ENCODE measurements at regions not wholly inside any gene's neighbourhood (a gene's known extent, or its start where the extent isn't known, plus 50 kb on each side); places are given as distances from the start of the nearest gene placed in this dataset.
A peak's percentile ranks its signal among the peaks of the same experiment; 100 is the strongest.
"Not testable (repeated sequence)": the region's sequence is repeated elsewhere in the genome, so short reads cannot be mapped to it uniquely, and the experiment has no call there.

GRCh38 chr10:55169493-55169892, 368.5 kb upstream of the PCDH15 start:
- no peak for DNase-seq
- Histone ChIP-seq H3K27ac (no peak overlapping the region), H3K4me1 (no peaks in the 10 kb centered on the region), H3K36me3 (no peaks in the 10 kb centered on the region), H3K27me3 (no peaks in the 10 kb centered on the region), H3K9me3 (replicated peaks) (no peaks in the 10 kb centered on the region), H3K4me3 (no peak overlapping the region)

DNA sequence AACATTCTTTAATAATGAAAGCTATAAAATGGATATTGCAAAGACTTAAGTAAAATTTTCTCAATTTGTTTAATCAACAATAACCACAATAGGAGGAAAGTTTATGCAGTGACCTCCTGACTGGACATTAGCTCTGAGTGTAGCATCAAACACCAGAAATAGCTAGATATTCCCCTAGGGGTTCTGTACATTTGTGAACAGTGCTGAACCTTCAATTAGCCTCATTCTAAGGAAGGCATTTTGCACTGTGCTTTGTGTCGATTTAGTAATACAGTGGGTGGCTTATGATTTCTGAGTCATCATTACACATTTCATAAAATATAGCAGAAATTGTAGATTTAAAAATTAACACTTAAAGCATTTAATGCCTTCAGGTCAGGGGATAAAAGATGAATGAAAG, 367.3 kb upstream of the PCDH15 start:
- H3K27ac ChIP-seq, result no peak overlapping the region
- H3K4me1 ChIP-seq, result no peaks in the 10 kb centered on the region
- H3K9me3 ChIP-seq (replicated peaks), result no peaks in the 10 kb centered on the region
- no peak overlapping the region for H3K4me3 ChIP-seq
- no peak for DNase-seq
- no peaks in the 10 kb centered on the region for H3K36me3 ChIP-seq
- no peaks in the 10 kb centered on the region for H3K27me3 ChIP-seq

DNA sequence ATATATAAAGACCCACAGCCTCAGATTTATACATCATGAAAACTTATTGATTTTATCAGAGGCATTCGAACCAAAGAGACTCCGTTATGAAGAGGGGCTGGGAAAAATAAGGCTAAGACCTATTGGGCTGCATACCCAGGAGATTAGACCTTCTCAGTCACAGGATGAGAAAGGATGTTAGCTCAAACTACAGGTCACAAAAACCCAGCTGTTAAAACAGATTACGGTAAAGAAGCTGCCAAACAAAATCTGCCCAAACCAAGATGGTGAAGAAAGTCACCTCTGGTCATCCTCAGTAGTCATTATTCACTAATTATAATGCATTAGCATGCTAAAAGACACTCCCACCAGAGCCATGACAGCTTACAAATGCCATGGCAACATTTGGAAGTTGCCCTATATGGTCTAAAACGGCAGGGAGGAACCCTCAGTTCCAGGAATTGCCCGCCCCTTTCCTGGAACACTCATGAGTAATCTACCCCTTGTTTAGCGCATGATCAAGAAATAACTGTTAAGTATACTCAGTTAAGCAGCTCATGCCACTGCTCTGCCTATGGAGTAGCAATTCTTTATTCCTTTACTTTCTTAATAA, 362.5 kb upstream of the PCDH15 start:
- no peaks in the 10 kb centered on the region for H3K36me3 ChIP-seq
- no peaks in the 10 kb centered on the region for H3K9me3 ChIP-seq (replicated peaks)
- H3K27ac ChIP-seq, result no peak overlapping the region
- H3K4me3 ChIP-seq, result no peak overlapping the region
- no peak for DNase-seq
- no peaks in the 10 kb centered on the region for H3K27me3 ChIP-seq
- no peaks in the 10 kb centered on the region for H3K4me1 ChIP-seq

DNA sequence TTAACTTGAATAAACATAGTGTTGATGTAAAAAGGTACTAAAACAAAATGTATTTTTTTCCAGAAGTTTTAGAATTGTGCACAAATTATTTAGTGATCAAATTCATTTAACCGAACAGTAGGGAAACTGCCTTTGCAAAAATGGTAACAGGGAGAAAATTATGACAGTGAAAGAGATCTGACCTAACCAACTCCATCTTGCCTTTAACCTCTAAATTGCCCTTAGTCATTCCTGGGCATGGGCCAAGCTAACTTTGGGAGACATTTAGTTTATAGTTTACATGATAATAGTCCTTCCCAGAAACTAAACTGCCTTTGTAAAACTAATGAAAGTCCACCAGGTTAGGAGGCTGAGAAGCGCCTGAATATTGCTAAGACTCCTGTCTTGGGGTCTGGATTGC, 361.3 kb upstream of the PCDH15 start:
- not testable (repeated sequence) for H3K4me1 ChIP-seq; H3K9me3 ChIP-seq (replicated peaks); H3K36me3 ChIP-seq; H3K27ac ChIP-seq; DNase-seq; H3K4me3 ChIP-seq; H3K27me3 ChIP-seq

- Histone ChIP-seq H3K4me3 (no peak overlapping the region), H3K9me3 (replicated peaks) (no peaks in the 10 kb centered on the region), H3K27me3 (no peaks in the 10 kb centered on the region), H3K27ac (no peak overlapping the region), H3K4me1 (no peaks in the 10 kb centered on the region), H3K36me3 (no peaks in the 10 kb centered on the region)
- no peak for DNase-seq
These were observed 359.7 kb upstream of the PCDH15 start for GRCh38 chr10:55160655-55161283.

DNA sequence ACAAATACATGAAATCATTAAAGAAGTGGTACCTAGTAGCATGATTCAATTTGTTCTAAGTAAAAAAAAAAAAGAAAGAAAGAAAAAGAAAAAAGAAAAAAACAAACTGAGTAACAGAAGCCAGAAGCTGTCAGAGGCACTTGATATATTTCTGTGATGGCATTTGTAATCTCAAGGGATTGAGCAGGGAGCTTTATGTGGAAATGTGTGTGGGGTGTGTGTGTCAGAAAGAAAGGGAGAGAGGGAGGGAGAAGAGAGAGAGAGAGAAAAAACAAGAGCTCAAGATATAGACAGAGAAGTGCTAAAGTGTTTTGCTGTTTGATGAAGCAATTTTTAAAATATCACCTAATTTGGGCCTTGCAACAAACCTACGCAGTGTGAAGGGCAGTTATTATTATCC, 357.6 kb upstream of the PCDH15 start:
- Histone ChIP-seq H3K36me3 (no peaks in the 10 kb centered on the region), H3K9me3 (replicated peaks) (no peaks in the 10 kb centered on the region), H3K4me1 (no peaks in the 10 kb centered on the region), H3K27ac (no peak overlapping the region), H3K27me3 (no peaks in the 10 kb centered on the region), H3K4me3 (no peak overlapping the region)
- DNase-seq, result no peak

GRCh38 chr10:55146032-55146431, 345.0 kb upstream of the PCDH15 start:
- Histone ChIP-seq H3K27me3 (no peaks in the 10 kb centered on the region), H3K36me3 (no peaks in the 10 kb centered on the region), H3K27ac (no peak overlapping the region), H3K4me3 (no peak overlapping the region), H3K9me3 (replicated peaks) (no peaks in the 10 kb centered on the region), H3K4me1 (no peaks in the 10 kb centered on the region)
- DNase-seq, result peak in 1 of 2 experiments; percentile 4

DNA sequence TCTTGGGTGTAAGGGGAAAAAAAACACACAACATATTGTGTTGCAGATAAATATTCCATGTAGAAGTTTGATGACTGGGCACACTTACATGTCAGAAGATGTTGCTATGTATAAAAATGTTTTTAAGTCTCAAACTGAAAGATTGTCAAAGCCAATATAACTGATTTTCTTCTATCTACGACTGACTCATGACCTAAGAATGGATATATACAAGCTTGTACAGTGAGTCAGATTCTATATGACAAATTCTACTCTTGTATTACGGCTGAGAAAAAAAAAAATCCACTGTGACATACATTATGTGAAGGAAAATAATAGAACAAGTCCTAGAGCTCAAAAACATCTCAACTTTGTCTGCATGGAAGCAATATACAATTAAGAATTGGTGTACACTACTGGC, 343.0 kb upstream of the PCDH15 start:
- DNase-seq, result no peak
- H3K9me3 ChIP-seq (replicated peaks), result no peaks in the 10 kb centered on the region
- no peak overlapping the region for H3K4me3 ChIP-seq
- H3K27ac ChIP-seq, result no peak overlapping the region
- H3K36me3 ChIP-seq, result no peaks in the 10 kb centered on the region
- no peaks in the 10 kb centered on the region for H3K27me3 ChIP-seq
- H3K4me1 ChIP-seq, result no peaks in the 10 kb centered on the region

DNA sequence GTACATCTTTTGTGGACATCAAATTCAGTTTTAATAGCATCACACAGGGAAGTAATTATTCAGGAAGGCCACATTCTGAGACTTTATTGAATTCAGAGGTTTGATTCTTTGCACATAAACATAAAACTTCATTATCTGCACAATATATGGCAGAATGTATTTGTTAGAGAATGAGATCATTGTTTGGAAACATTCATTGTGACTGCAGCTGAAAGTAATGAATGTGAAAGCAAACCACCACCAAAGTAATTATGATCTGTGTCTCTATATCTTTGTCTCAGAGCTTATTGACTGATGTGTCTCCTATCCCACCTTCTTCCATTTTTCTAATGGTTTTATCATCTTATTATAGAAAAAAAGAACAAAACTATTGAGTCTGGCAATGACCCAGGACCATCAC, 340.9 kb upstream of the PCDH15 start:
- H3K27me3 ChIP-seq, result no peaks in the 10 kb centered on the region
- H3K9me3 ChIP-seq (replicated peaks), result no peaks in the 10 kb centered on the region

DNA sequence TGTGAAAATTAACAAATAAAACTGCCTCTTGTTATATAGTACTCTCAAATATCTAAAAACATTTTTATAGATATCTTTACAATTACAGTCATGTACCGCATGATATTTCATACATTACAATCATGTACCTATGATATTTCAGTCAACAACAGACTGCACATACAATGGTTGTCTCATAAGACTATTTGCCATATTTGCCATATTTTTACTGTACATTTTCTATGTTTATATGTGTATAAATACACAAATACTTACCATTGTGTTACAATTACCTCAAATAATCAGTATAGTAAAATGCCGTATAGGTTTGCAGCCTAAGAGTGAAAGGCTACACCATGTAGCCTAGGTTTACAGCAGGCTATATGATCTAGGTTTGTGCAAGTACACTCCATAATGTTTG, 336.0 kb upstream of the PCDH15 start:
- H3K36me3 ChIP-seq, result no peaks in the 10 kb centered on the region
- H3K4me1 ChIP-seq, result no peaks in the 10 kb centered on the region
- no peaks in the 10 kb centered on the region for H3K9me3 ChIP-seq (replicated peaks)
- no peaks in the 10 kb centered on the region for H3K27me3 ChIP-seq
- DNase-seq, result no peak
- H3K27ac ChIP-seq, result no peak overlapping the region
- no peak overlapping the region for H3K4me3 ChIP-seq

More for the DNA sequence above, 340.9 kb upstream of the PCDH15 start:
- H3K36me3 ChIP-seq, result no peaks in the 10 kb centered on the region
- no peaks in the 10 kb centered on the region for H3K4me1 ChIP-seq
- H3K27ac ChIP-seq, result no peak overlapping the region
- no peak overlapping the region for H3K4me3 ChIP-seq
- DNase-seq, result no peak

- no peaks in the 10 kb centered on the region; the same call in 1 of the 2 replicates for H3K4me1 ChIP-seq
- H3K36me3 ChIP-seq, result no peaks in the 10 kb centered on the region
- H3K27me3 ChIP-seq, result no peaks in the 10 kb centered on the region
- H3K27ac ChIP-seq, result no peak overlapping the region
- no peaks in the 10 kb centered on the region for H3K9me3 ChIP-seq (replicated peaks)
- no peak for DNase-seq
- H3K4me3 ChIP-seq, result no peak overlapping the region
These were observed 303.7 kb upstream of the PCDH15 start for GRCh38 chr10:55104738-55105137.

DNA sequence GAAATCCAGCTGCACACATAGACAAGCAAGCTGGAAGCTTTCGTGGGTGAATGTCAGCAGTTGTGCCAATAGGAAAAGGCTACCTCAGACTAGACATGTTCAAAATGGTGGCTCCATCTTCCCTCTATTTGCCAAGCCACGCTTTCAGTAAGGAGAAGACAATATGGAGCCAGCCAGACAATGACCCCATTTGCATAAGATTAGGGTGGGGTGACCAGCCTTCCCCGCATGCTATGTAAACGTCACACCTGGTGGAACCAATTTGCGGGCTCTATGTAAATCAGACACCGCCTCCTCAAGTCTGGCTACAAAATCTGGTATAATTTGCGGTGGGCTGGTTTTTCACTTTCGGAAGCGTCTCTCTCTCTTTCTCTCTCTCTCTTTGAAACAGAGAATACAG, 297.4 kb upstream of the PCDH15 start:
- Histone ChIP-seq H3K4me1 (no peaks in the 10 kb centered on the region; the same call in 1 of the 2 replicates), H3K27ac (no peak overlapping the region), H3K9me3 (replicated peaks) (no peaks in the 10 kb centered on the region), H3K36me3 (no peaks in the 10 kb centered on the region), H3K27me3 (no peaks in the 10 kb centered on the region), H3K4me3 (no peak overlapping the region)
- DNase-seq, result no peak

- DNase-seq, result peak in 1 of 2 experiments; percentile 36
- Histone ChIP-seq H3K4me3 (no peak overlapping the region), H3K36me3 (no peaks in the 10 kb centered on the region), H3K9me3 (replicated peaks) (no peaks in the 10 kb centered on the region), H3K4me1 (no peaks in the 10 kb centered on the region), H3K27ac (no peak overlapping the region), H3K27me3 (no peaks in the 10 kb centered on the region)
These were observed 290.8 kb upstream of the PCDH15 start for GRCh38 chr10:55091691-55092328.

DNA sequence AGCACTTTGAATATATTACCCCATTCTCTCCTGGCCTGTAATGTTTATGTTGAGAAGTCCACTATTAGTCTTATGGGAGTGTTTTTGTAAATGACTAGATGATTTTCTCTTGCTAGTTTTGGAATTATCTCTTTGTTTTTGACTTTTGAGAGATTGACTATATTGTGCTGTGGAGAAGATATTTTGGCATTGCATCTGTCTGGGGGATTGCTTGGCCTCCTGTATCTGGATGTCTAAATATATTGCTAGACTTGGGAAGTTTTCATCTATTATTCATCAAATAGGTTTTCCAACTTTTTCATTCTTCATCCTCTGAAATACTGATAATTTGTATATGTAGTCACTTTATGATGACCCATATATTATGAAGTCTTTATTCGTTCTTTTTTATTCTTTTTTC, 277.1 kb upstream of the PCDH15 start:
- H3K4me3 ChIP-seq, result no peak overlapping the region
- H3K4me1 ChIP-seq, result no peaks in the 10 kb centered on the region
- H3K27ac ChIP-seq, result no peak overlapping the region
- H3K27me3 ChIP-seq, result no peaks in the 10 kb centered on the region
- no peaks in the 10 kb centered on the region for H3K36me3 ChIP-seq
- DNase-seq, result no peak
- H3K9me3 ChIP-seq (replicated peaks), result no peaks in the 10 kb centered on the region

DNA sequence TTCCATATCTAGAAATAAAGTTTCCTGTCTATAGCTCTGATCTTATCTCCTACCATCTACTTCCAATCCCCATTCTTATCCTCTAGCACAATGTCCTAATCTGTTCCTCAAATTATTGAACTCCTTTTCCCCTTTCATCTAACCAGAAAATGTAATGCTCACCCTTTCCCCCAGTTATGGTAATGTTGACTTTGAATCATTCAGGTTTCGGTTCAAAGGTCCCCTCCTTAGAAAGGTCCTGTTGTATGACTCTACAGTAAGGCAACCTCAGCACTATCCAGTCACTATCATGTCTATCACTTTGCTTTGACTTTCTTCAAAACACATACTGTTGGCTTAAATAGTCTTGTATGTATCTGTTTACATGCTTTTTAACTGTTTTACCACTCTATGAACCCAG, 264.2 kb upstream of the PCDH15 start:
- H3K9me3 ChIP-seq (replicated peaks), result no peaks in the 10 kb centered on the region
- no peaks in the 10 kb centered on the region for H3K36me3 ChIP-seq
- H3K27ac ChIP-seq, result no peak overlapping the region
- no peak for DNase-seq
- no peak overlapping the region for H3K4me3 ChIP-seq
- no peaks in the 10 kb centered on the region for H3K4me1 ChIP-seq
- no peaks in the 10 kb centered on the region for H3K27me3 ChIP-seq

DNA sequence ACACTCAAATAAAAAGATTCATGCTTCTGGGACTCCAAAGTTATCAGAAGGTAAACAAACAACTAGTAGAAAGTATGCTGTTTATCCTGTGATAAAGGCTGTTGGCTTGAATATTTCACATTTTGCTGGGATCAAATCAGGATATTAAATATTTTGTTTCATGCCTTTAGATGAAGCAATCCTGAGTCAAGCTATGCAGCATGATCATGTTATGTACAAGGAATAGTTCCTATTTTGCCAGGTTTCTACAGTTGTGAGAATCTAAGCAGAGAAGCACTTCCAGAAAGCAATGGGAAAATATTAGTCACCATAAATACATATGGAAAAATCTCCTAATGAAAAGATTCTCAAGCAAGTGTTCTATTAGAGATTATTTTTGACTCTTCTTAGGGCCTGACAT, 262.8 kb upstream of the PCDH15 start:
- no peaks in the 10 kb centered on the region for H3K4me1 ChIP-seq
- H3K27ac ChIP-seq, result no peak overlapping the region
- no peaks in the 10 kb centered on the region for H3K27me3 ChIP-seq
- no peaks in the 10 kb centered on the region for H3K9me3 ChIP-seq (replicated peaks)
- no peak overlapping the region for H3K4me3 ChIP-seq
- no peak for DNase-seq
- H3K36me3 ChIP-seq, result no peaks in the 10 kb centered on the region

Measured in SJCRH30 (cell line).